ENCODE measurements at regions not wholly inside any gene's neighbourhood (a gene's known extent, or its start where the extent isn't known, plus 50 kb on each side); places are given as distances from the start of the nearest gene placed in this dataset.

DNA sequence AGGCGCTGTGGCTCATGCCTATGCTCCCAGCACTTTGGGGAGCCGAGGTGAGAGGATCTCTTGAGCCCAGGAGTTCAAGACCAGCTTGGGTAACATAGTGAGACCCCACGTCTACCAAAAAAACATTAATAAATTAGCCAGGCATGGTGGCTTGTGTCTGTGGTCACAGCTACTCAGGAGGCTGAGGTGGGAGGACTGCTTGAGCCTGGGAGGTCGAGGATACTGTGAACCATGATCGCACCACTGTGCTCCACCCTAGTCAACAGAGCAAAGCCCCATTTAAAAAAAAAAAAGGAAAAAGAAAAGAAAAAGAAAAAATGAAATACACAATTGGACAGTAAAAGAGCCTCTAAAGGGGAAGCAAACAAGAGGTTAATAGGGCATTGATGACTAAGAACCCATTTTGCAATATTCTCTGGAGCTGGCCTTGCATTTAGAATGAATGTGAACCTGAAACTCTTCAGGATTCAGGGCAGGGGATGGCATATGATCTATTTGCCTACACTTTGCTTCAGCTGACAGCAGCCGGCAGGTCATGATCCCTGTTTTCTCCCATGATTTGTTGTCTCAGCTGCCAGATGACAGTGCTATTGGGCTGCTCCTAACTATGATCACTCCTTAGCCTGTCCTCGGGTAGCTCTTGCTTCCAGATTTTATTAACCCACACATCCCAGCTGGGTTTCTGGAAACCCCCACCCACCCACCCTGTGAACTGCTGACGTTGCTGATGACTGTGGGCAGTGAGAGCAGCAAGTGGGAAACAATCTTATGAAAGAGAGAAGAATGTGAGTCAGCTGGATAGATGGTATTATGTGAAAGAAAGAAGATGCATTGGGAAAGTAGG lies 83.8 kb upstream of the ELOVL5 start:
- H3T11ph ChIP-seq (ENCODE audit: low read length), result no peak overlapping the region
- no peak overlapping the region for H3K4ac ChIP-seq (ENCODE audit: low read depth, low read length)
- H3K36me3 Mint-ChIP-seq (ENCODE audit: insufficient read depth in 1 of 3, low read depth in 3 of 3), result no peaks in the 10 kb centered on the region

More for the DNA sequence above, 83.8 kb upstream of the ELOVL5 start:
- no CpG with 5 or more reads among the region's 8 CpGs for WGBS (ENCODE audit: extremely low coverage, insufficient read length, low lambda C conversion rate)
- no peaks in the 10 kb centered on the region for H4K20me1 ChIP-seq (ENCODE audit: control insufficient read depth, insufficient read depth, insufficient read length)
- H2BK20ac ChIP-seq (ENCODE audit: low read depth, low read length, poor library complexity, severe bottlenecking), result no peak overlapping the region
- H4K8ac ChIP-seq (replicated peaks; ENCODE audit: insufficient read length, low read depth, low read length), result no peak overlapping the region
- H2BK15ac ChIP-seq (ENCODE audit: low read depth, low read length), result no peak overlapping the region
- no peaks in the 10 kb centered on the region for H3K23me2 ChIP-seq (ENCODE audit: insufficient read length, low read depth, low read length, poor library complexity, severe bottlenecking)
- no peak overlapping the region for H3K4me2 ChIP-seq (ENCODE audit: insufficient read depth, insufficient read length, low read length)
- H3K18ac ChIP-seq (ENCODE audit: insufficient read length, low read depth, low read length), result no peak overlapping the region
- H3K79me2 ChIP-seq (ENCODE audit: insufficient read depth, low read length), result no peaks in the 10 kb centered on the region
- Mint-ChIP-seq H3K4me3 (no peak overlapping the region), H3K27me3 (ENCODE audit: low read depth) (no peaks in the 10 kb centered on the region), H3K4me1 (no peaks in the 10 kb centered on the region), H3K27ac (no peak overlapping the region), H3K9me3 (no peaks in the 10 kb centered on the region)
- no peak overlapping the region for H3K9ac ChIP-seq (ENCODE audit: extremely low read depth, insufficient read length, low read length)
- H3K23ac ChIP-seq (ENCODE audit: insufficient read length, low read depth, low read length), result no peak overlapping the region
- H2BK120ac ChIP-seq (ENCODE audit: low read depth, low read length, poor library complexity, severe bottlenecking), result no peak overlapping the region
- H4K5ac ChIP-seq (ENCODE audit: insufficient read length, low read depth, low read length), result no peak overlapping the region
- no peaks in the 10 kb centered on the region for H3K9me3 ChIP-seq (ENCODE audit: control insufficient read depth, low read depth, low read length)
- H3K14ac ChIP-seq (ENCODE audit: insufficient read depth, low read length), result no peak overlapping the region
- H2BK5ac ChIP-seq (ENCODE audit: insufficient read length, low read length), result no peak overlapping the region
- H4K91ac ChIP-seq (ENCODE audit: insufficient read length, low read depth, low read length), result no peak overlapping the region
- H3K27me3 ChIP-seq (ENCODE audit: insufficient read depth, low read length), result no peaks in the 10 kb centered on the region
- no peak overlapping the region for H2AK5ac ChIP-seq (ENCODE audit: insufficient read length, low read length)
- H3K27ac ChIP-seq (ENCODE audit: insufficient read length, low read depth, low read length), result no peak overlapping the region
- H2AFZ ChIP-seq (ENCODE audit: low read length), result no peak overlapping the region
- DNase-seq, result no peak
- H3K79me1 ChIP-seq (ENCODE audit: insufficient read depth, low read depth, low read length, poor library complexity, severe bottlenecking), result no peaks in the 10 kb centered on the region
- H3K4me1 ChIP-seq (ENCODE audit: insufficient read depth, low read length), result no peaks in the 10 kb centered on the region
- H3K56ac ChIP-seq (ENCODE audit: insufficient read length, low read depth, low read length), result no peak overlapping the region
- no peak overlapping the region for H2BK12ac ChIP-seq (ENCODE audit: insufficient read length, low read depth, low read length)
- TF ChIP-seq, protein P1, sequence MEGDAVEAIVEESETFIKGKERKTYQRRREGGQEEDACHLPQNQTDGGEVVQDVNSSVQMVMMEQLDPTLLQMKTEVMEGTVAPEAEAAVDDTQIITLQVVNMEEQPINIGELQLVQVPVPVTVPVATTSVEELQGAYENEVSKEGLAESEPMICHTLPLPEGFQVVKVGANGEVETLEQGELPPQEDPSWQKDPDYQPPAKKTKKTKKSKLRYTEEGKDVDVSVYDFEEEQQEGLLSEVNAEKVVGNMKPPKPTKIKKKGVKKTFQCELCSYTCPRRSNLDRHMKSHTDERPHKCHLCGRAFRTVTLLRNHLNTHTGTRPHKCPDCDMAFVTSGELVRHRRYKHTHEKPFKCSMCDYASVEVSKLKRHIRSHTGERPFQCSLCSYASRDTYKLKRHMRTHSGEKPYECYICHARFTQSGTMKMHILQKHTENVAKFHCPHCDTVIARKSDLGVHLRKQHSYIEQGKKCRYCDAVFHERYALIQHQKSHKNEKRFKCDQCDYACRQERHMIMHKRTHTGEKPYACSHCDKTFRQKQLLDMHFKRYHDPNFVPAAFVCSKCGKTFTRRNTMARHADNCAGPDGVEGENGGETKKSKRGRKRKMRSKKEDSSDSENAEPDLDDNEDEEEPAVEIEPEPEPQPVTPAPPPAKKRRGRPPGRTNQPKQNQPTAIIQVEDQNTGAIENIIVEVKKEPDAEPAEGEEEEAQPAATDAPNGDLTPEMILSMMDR (conservative IDR thresholded peaks at IDR 0.05), result no peak

Data from H9 (cell line).